Fibroblast of lung (primary cell): ENCODE measurements at regions not wholly inside any gene's neighbourhood (a gene's known extent, or its start where the extent isn't known, plus 50 kb on each side); places are given as distances from the start of the nearest gene placed in this dataset.

ENCODE experiments used
- DNase-seq, 2 donors: peaks; one replicate each; pipeline versions ENCODE4 v3.0.0 to v3.0.0-alpha.2; 2010; ENCODE audit warnings: low read depth in 2 of 2
- H2AFZ ChIP-seq: 2 replicates; pipeline ENCODE4 v1.5.1; 2012; ENCODE audit warnings: low read length, control low read depth, inconsistent platforms
- H3K27ac ChIP-seq: 2 replicates; pipeline ENCODE4 v1.5.1; 2011; ENCODE audit warnings: low read length, control low read depth; ENCODE audit not compliant: insufficient read depth
- H3K27me3 ChIP-seq: 2 replicates; pipeline ENCODE4 v1.5.1; 2011; ENCODE audit warnings: mild to moderate bottlenecking, low read length; ENCODE audit not compliant: control insufficient read depth, insufficient read depth
- H3K36me3 ChIP-seq: 2 replicates; pipeline ENCODE4 v1.5.1; 2011; ENCODE audit warnings: low read length; ENCODE audit not compliant: control insufficient read depth, insufficient read depth
- H3K4me1 ChIP-seq: 2 replicates; pipeline ENCODE4 v1.5.1; 2011; ENCODE audit warnings: low read length; ENCODE audit not compliant: control insufficient read depth, insufficient read depth; ENCODE audit errors: extremely low read depth
- H3K4me2 ChIP-seq: 2 replicates; pipeline ENCODE4 v1.5.1; 2011; ENCODE audit warnings: low read length, control low read depth; ENCODE audit not compliant: insufficient read depth; ENCODE audit errors: extremely low read depth
- H3K4me3 ChIP-seq, 4 experiments: fragments of 200-600 bp in 1 of 4; sonication (generic) in 1 of 4; replicated peaks in 1 of 4; 2 replicates each; pipeline ENCODE4 v1.5.1; 2011 to 2016; ENCODE audit warnings: low read length in 4 of 4, low read depth in 3 of 4, mild to moderate bottlenecking in 3 of 4, control low read depth in 2 of 4, inconsistent platforms in 1 of 4, mixed read lengths in 1 of 4; ENCODE audit not compliant: insufficient read depth in 1 of 4; ENCODE audit errors: control extremely low read depth in 1 of 4
- H3K79me2 ChIP-seq: 2 replicates; pipeline ENCODE4 v1.5.1; 2012; ENCODE audit warnings: mild to moderate bottlenecking, low read length, inconsistent platforms; ENCODE audit not compliant: control insufficient read depth, insufficient read depth
- H3K9ac ChIP-seq: 2 replicates; pipeline ENCODE4 v1.5.1; 2011; ENCODE audit warnings: mild to moderate bottlenecking, low read length, control low read depth; ENCODE audit not compliant: insufficient read depth
- H3K9me3 ChIP-seq: 2 replicates; pipeline ENCODE4 v1.5.1; 2012; ENCODE audit warnings: low read depth, low read length; ENCODE audit not compliant: control insufficient read depth, insufficient read depth
- H4K20me1 ChIP-seq: 2 replicates; pipeline ENCODE4 v1.5.1; 2011; ENCODE audit warnings: low read length; ENCODE audit not compliant: control insufficient read depth, insufficient read depth; ENCODE audit errors: extremely low read depth
- CTCF ChIP-seq, 2 donors: IDR thresholded peaks in 1 of 2; conservative IDR thresholded peaks in 1 of 2; 1 replicate in 1 of 2; 2 replicates in 1 of 2; pipeline ENCODE4 v1.5.1; 2011 to 2012; ENCODE audit warnings: low read length in 2 of 2, control low read depth in 1 of 2, inconsistent platforms in 1 of 2, low read depth in 1 of 2, mild to moderate bottlenecking in 1 of 2
- EZH2 ChIP-seq: IDR thresholded peaks from 2 replicates; pipeline ENCODE4 v1.5.1; 2012; ENCODE audit warnings: low read length, control low read depth, mild to moderate bottlenecking; ENCODE audit errors: missing control alignments

- no peaks in the 10 kb centered on the region for H4K20me1 ChIP-seq
- no peaks in the 10 kb centered on the region for H3K36me3 ChIP-seq
- TF ChIP-seq CTCF (conservative IDR thresholded peaks at IDR 0.05 in 1 of 2, IDR thresholded peaks at IDR 0.05 in 1 of 2; ENCODE audit: low read depth in 1 of 2, low read length in 2 of 2) (no peak), EZH2 (no peak)
- no peak overlapping the region for H2AFZ ChIP-seq
- peaks cover 3% of the 10 kb centered on the region for H3K4me1 ChIP-seq
- no peak overlapping the region for H3K9ac ChIP-seq
- DNase-seq: peak; percentile 77 to 96
- no peak overlapping the region for H3K27ac ChIP-seq
- no peaks in the 10 kb centered on the region for H3K27me3 ChIP-seq
- H3K9me3 ChIP-seq: no peaks in the 10 kb centered on the region
- H3K4me2 ChIP-seq: peak overlapping the region; percentile 45
- H3K4me3 ChIP-seq: no peak overlapping the region
- no peaks in the 10 kb centered on the region for H3K79me2 ChIP-seq
Measured at GRCh38 chr6:47135772-47136171, 93.6 kb upstream of the ADGRF1 start.

DNA sequence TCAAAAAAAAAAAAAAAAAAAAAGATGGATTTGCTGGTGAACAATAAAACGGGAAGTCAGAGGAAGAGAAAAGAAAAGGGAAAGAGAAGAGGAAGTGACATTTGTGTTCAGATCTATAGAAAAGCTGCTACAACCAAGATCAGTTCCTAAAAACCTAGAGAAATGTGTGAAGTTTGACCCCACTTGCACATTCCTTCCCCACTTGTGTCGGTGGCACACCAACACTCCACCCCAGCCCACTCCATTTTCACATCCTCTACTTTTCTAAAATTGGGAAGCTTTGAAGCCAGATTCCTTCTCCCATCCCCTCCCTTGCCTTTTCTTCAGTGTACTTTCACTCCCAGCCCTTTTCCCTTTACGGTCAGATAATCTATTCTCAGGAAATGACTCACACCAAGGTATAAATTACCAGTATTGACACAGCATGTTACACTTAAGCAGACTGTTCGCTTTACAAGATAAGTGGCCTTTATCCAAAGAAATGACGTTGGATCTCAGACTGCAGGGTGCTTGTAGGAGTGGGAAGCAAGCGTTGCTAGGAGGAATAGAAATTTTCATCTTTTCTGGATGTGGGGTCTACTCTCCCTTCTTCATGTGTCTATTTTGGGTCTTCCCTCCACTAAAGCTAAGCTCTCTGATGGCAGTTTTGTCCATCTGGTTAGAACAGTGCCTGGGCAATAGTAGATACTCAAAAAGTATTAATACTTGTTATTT, 92.5 kb upstream of the ADGRF1 start:
- H3K27me3 ChIP-seq: no peaks in the 10 kb centered on the region
- no peaks in the 10 kb centered on the region for H3K36me3 ChIP-seq
- H3K9ac ChIP-seq: no peak overlapping the region
- peaks cover 3% of the 10 kb centered on the region for H3K4me1 ChIP-seq
- no peak overlapping the region for H2AFZ ChIP-seq
- no peak overlapping the region for H3K4me3 ChIP-seq
- peak overlapping the region; percentile 21 for H3K27ac ChIP-seq
- DNase-seq: peak; percentile 94 to 99
- no peaks in the 10 kb centered on the region for H3K9me3 ChIP-seq
- H3K79me2 ChIP-seq: no peaks in the 10 kb centered on the region
- H4K20me1 ChIP-seq: no peaks in the 10 kb centered on the region
- peak overlapping the region; percentile 65 for H3K4me2 ChIP-seq
- TF ChIP-seq CTCF (conservative IDR thresholded peaks at IDR 0.05 in 1 of 2, IDR thresholded peaks at IDR 0.05 in 1 of 2; ENCODE audit: low read depth in 1 of 2, low read length in 2 of 2) (no peak), EZH2 (no peak)

- H3K79me2 ChIP-seq: no peaks in the 10 kb centered on the region
- no peak for TF ChIP-seq EZH2
- TF ChIP-seq CTCF (conservative IDR thresholded peaks at IDR 0.05 in 1 of 2, IDR thresholded peaks at IDR 0.05 in 1 of 2; ENCODE audit: low read depth in 1 of 2, low read length in 2 of 2): no peak
- no peak overlapping the region for H3K9ac ChIP-seq
- H3K9me3 ChIP-seq: no peaks in the 10 kb centered on the region
- H3K4me2 ChIP-seq: no peak overlapping the region
- H3K4me1 ChIP-seq: peaks cover 3% of the 10 kb centered on the region
- no peak overlapping the region for H2AFZ ChIP-seq
- H3K4me3 ChIP-seq: no peak overlapping the region
- H3K36me3 ChIP-seq: no peaks in the 10 kb centered on the region
- H4K20me1 ChIP-seq: no peaks in the 10 kb centered on the region
- peak in 1 of 2 donors; percentile 19 for DNase-seq
- no peak overlapping the region for H3K27ac ChIP-seq
- no peaks in the 10 kb centered on the region for H3K27me3 ChIP-seq
Measured at GRCh38 chr6:47133230-47134000, 91.3 kb upstream of the ADGRF1 start.
